HCT116 (cell line): ENCODE measurements at regions not wholly inside any gene's neighbourhood (a gene's known extent, or its start where the extent isn't known, plus 50 kb on each side); places are given as distances from the start of the nearest gene placed in this dataset.

Experiments
- ATAC-seq: fragments of 200-7000 bp; cut with Tn5 transposase; 2 replicates; pipeline ENCODE4 v1.9.1; 2020; ENCODE audit warnings: mild to moderate bottlenecking, moderate library complexity
- BruUV-seq: library from RNA; stranded (reverse); fragments of 400-500 nt; replicated peaks from 2 replicates; lab custom pipeline; 2021; lab: Mats Ljungman, UMichigan
- CTCF ChIA-PET: fragments of 300-600 bp; sonication (Branson Sonifier 250); formaldehyde crosslinking; loops from one replicate; lab custom pipeline; 2021; ENCODE audit warnings: antibody characterized with exemption; lab: Charles Lee
- POLR2A ChIA-PET: fragments of 300-600, 350-600 bp; sonication (Branson Sonifier 250); formaldehyde crosslinking; loops from one replicate; lab custom pipeline; 2021; ENCODE audit warnings: antibody characterized with exemption; lab: Charles Lee
- RAD21 ChIA-PET, 2 experiments: fragments of 300-600 bp; sonication (Branson Sonifier 250); formaldehyde crosslinking; loops; one replicate each; lab custom pipeline; 2023; ENCODE audit warnings: low total read pairs in 2 of 2; ENCODE audit not compliant: uncharacterized antibody in 2 of 2, unreplicated experiment in 2 of 2, low non-redundant PET in 1 of 2; lab: Charles Lee
- DNase-seq: peaks from one replicate; pipeline ENCODE4 v3.0.0-alpha.2; 2010; ENCODE audit warnings: low read depth, low spot score
- H2AFZ ChIP-seq: fragments of 200-600 bp; shearing (Covaris generic), sonication (generic); 2 replicates; pipeline ENCODE4 v1.6.1; 2017; ENCODE audit warnings: low read depth, mixed run types, mixed read lengths, antibody characterized with exemption, low read length; ENCODE audit not compliant: poor library complexity, severe bottlenecking
- H3K27ac ChIP-seq: 2 replicates; pipeline ENCODE4 v1.5.1; 2012; ENCODE audit warnings: low read depth, low read length
- H3K27me3 ChIP-seq: fragments of 200-600 bp; sonication (generic); 2 replicates; pipeline ENCODE4 v1.6.1; 2016; ENCODE audit warnings: mixed run types, low read length, mixed read lengths; ENCODE audit not compliant: insufficient read depth
- H3K36me3 ChIP-seq, 2 experiments: fragments of 200-500 bp in 1 of 2; fragments of 200-600 bp in 1 of 2; sonication (Bioruptor generic) in 1 of 2; sonication (generic) in 1 of 2; 2 replicates each; pipeline versions ENCODE4 v1.5.1 to v1.6.1; 2014 to 2016; ENCODE audit warnings: low read length in 2 of 2, inconsistent platforms in 1 of 2, mixed read lengths in 1 of 2, mixed run types in 1 of 2; ENCODE audit not compliant: insufficient read depth in 2 of 2, control insufficient read depth in 1 of 2
- H3K4me1 ChIP-seq, 2 experiments: fragments of 200-600 bp in 1 of 2; sonication (generic) in 1 of 2; 2 replicates each; pipeline versions ENCODE4 v1.5.1 to v1.6.1; 2012 to 2017; ENCODE audit warnings: low read length in 2 of 2, inconsistent platforms in 1 of 2, mild to moderate bottlenecking in 1 of 2, mixed read lengths in 1 of 2, mixed run types in 1 of 2, moderate library complexity in 1 of 2; ENCODE audit not compliant: insufficient read depth in 2 of 2, control insufficient read depth in 1 of 2
- H3K4me2 ChIP-seq: fragments of 200-600 bp; sonication (generic); 2 replicates; pipeline ENCODE4 v1.6.1; 2017; ENCODE audit warnings: mixed run types, low read length, mixed read lengths
- H3K4me3 ChIP-seq, 2 experiments: fragments of 200-600 bp in 1 of 2; sonication (generic) in 1 of 2; replicated peaks in 1 of 2; 2 replicates each; pipeline ENCODE4 v1.5.1; 2011 to 2016; ENCODE audit warnings: low read length in 2 of 2, control low read depth in 1 of 2, low read depth in 1 of 2, mild to moderate bottlenecking in 1 of 2, mixed read lengths in 1 of 2, mixed run types in 1 of 2
- H3K79me2 ChIP-seq: fragments of 200-600 bp; sonication (generic); 2 replicates; pipeline ENCODE4 v1.6.1; 2017; ENCODE audit warnings: mild to moderate bottlenecking, mixed run types, low read length, moderate library complexity, mixed read lengths; ENCODE audit not compliant: insufficient read depth
- H3K9ac ChIP-seq: fragments of 200-600 bp; sonication (generic); 2 replicates; pipeline ENCODE4 v1.6.1; 2016; ENCODE audit warnings: low read length, mixed read lengths
- H3K9me2 ChIP-seq: fragments of 200-600 bp; sonication (generic), shearing (Covaris generic); 2 replicates; pipeline ENCODE4 v1.6.1; 2017; ENCODE audit warnings: mixed run types, mild to moderate bottlenecking, moderate library complexity; ENCODE audit not compliant: insufficient read depth
- H3K9me3 ChIP-seq, 2 experiments: fragments of 200-500 bp in 1 of 2; fragments of 200-600 bp in 1 of 2; sonication (Bioruptor generic) in 1 of 2; sonication (generic) in 1 of 2; 2 replicates each; pipeline ENCODE4 v1.6.1; 2014 to 2017; ENCODE audit warnings: low read length in 2 of 2, mixed read lengths in 2 of 2, inconsistent platforms in 1 of 2, low read depth in 1 of 2, mild to moderate bottlenecking in 1 of 2, mixed run types in 1 of 2, moderate library complexity in 1 of 2; ENCODE audit not compliant: control insufficient read depth in 1 of 2, insufficient read depth in 1 of 2
- H4K20me1 ChIP-seq: fragments of 200-600 bp; sonication (generic), shearing (Covaris generic); 2 replicates; pipeline ENCODE4 v1.6.1; 2017; ENCODE audit warnings: mixed run types, mild to moderate bottlenecking, moderate library complexity; ENCODE audit not compliant: insufficient read depth
- CBX3 ChIP-seq: IDR thresholded peaks from 2 replicates; pipeline ENCODE4 v1.6.1; 2012; ENCODE audit warnings: low read depth
- CEBPB ChIP-seq: IDR thresholded peaks from 2 replicates; pipeline ENCODE4 v1.6.1; 2012; ENCODE audit warnings: low read depth
- ELF1 ChIP-seq: IDR thresholded peaks from 2 replicates; pipeline ENCODE4 v1.6.1; 2012; ENCODE audit warnings: low read depth, borderline replicate concordance
- EZH2 ChIP-seq: fragments of 200-600 bp; sonication (generic); IDR thresholded peaks from 2 replicates; pipeline ENCODE4 v1.6.1; 2017; ENCODE audit warnings: antibody characterized with exemption, mixed run types
- EZH2phosphoT487 ChIP-seq: fragments of 200-600 bp; IDR thresholded peaks from 2 replicates; pipeline ENCODE4 v1.6.1; 2018; ENCODE audit warnings: antibody characterized with exemption, borderline replicate concordance
- JUND ChIP-seq: IDR thresholded peaks from 2 replicates; pipeline ENCODE4 v1.6.1; 2012
- POLR2AphosphoS5 ChIP-seq: IDR thresholded peaks from 2 replicates; pipeline ENCODE4 v1.6.1; 2011; ENCODE audit warnings: mild to moderate bottlenecking, low read depth, low read length, moderate library complexity
- RAD21 ChIP-seq: IDR thresholded peaks from 2 replicates; pipeline ENCODE4 v1.6.1; 2012; ENCODE audit warnings: low read depth, mild to moderate bottlenecking
- REST ChIP-seq: IDR thresholded peaks from 2 replicates; pipeline ENCODE4 v1.6.1; 2012; ENCODE audit warnings: low read depth
- SIN3A ChIP-seq: IDR thresholded peaks from 2 replicates; pipeline ENCODE4 v1.6.1; 2012; ENCODE audit warnings: low read depth
- SP1 ChIP-seq: IDR thresholded peaks from 2 replicates; pipeline ENCODE4 v1.6.1; 2012; ENCODE audit warnings: low read depth
- TCF7L2 ChIP-seq: IDR thresholded peaks from 2 replicates; pipeline ENCODE4 v1.7.0; 2011; ENCODE audit warnings: borderline replicate concordance, inconsistent platforms; ENCODE audit not compliant: insufficient read depth, insufficient read length; ENCODE audit errors: extremely low read depth
- ZBTB33 ChIP-seq: IDR thresholded peaks from 2 replicates; pipeline ENCODE4 v1.6.1; 2011; ENCODE audit warnings: mild to moderate bottlenecking, low read length, moderate library complexity; ENCODE audit not compliant: insufficient replicate concordance; ENCODE audit errors: extremely low read depth
- ZFX ChIP-seq: fragments of 450-650 bp; IDR thresholded peaks from 2 replicates; pipeline ENCODE4 v1.6.1; 2017
- ZNF274 ChIP-seq: fragments of 200-500 bp; sonication (Bioruptor generic); IDR thresholded peaks from 2 replicates; pipeline ENCODE4 v1.6.1; 2014; ENCODE audit warnings: mild to moderate bottlenecking, low read depth, low read length, inconsistent platforms
- intact Hi-C: fragments of 100-400 bp; cut with micrococcal nuclease; formaldehyde crosslinking; loops from 2 replicates; pipeline ENCODE4 v1.10.0; 2022
- TF ChIP-seq, protein P1 (sequence below), 3 experiments: fragments of 200-600 bp in 1 of 3; sonication (generic) in 1 of 3; IDR thresholded peaks in 2 of 3; conservative IDR thresholded peaks in 1 of 3; 2 replicates each; pipeline ENCODE4 v1.5.1; 2012 to 2017; ENCODE audit warnings: low read depth in 2 of 3, low read length in 2 of 3, antibody characterized with exemption in 1 of 3, borderline replicate concordance in 1 of 3, control low read depth in 1 of 3, mild to moderate bottlenecking in 1 of 3, mixed read lengths in 1 of 3, mixed run types in 1 of 3, moderate library complexity in 1 of 3; ENCODE audit not compliant: insufficient read depth in 1 of 3
- TF ChIP-seq, protein P2 (sequence below): IDR thresholded peaks from 2 replicates; pipeline ENCODE4 v1.6.1; 2012
- TF ChIP-seq, protein P3 (sequence below): IDR thresholded peaks from 2 replicates; pipeline ENCODE4 v1.6.1; 2012

- CTCF ChIA-PET = no interaction called here
- intact Hi-C loops = loop anchor here (5.0 to 10.0 kb wide), 2 partner anchors 239 to 413 kb away; no protein-coding TSS in a partner anchor
- no TSS peak for BruUV-seq
Measured at GRCh38 chr1:79255421-79255820, 248.9 kb upstream of the ADGRL4 start.

More at GRCh38 chr1:79255421-79255820, 248.9 kb upstream of the ADGRL4 start:
- Histone ChIP-seq H3K9me3 (no peaks in the 10 kb centered on the region), H3K4me2 (no peak overlapping the region), H3K9me2 (no peaks in the 10 kb centered on the region), H3K27me3 (no peaks in the 10 kb centered on the region), H4K20me1 (no peaks in the 10 kb centered on the region), H3K36me3 (no peaks in the 10 kb centered on the region), H2AFZ (no peak overlapping the region), H3K9ac (no peak overlapping the region), H3K79me2 (no peaks in the 10 kb centered on the region), H3K4me3 (no peak overlapping the region), H3K4me1 (no peaks in the 10 kb centered on the region), H3K27ac (no peak overlapping the region)
- DNase-seq = no peak
- TF ChIP-seq TCF7L2 (no peak), JUND (no peak), CEBPB (no peak), RAD21 (no peak), EZH2 (no peak), POLR2AphosphoS5 (no peak), ZBTB33 (no peak), SIN3A (no peak), EZH2phosphoT487 (no peak), SP1 (no peak), ELF1 (no peak), ZFX (no peak), ZNF274 (no peak), CBX3 (no peak), REST (no peak)
- TF ChIP-seq, protein P1, sequence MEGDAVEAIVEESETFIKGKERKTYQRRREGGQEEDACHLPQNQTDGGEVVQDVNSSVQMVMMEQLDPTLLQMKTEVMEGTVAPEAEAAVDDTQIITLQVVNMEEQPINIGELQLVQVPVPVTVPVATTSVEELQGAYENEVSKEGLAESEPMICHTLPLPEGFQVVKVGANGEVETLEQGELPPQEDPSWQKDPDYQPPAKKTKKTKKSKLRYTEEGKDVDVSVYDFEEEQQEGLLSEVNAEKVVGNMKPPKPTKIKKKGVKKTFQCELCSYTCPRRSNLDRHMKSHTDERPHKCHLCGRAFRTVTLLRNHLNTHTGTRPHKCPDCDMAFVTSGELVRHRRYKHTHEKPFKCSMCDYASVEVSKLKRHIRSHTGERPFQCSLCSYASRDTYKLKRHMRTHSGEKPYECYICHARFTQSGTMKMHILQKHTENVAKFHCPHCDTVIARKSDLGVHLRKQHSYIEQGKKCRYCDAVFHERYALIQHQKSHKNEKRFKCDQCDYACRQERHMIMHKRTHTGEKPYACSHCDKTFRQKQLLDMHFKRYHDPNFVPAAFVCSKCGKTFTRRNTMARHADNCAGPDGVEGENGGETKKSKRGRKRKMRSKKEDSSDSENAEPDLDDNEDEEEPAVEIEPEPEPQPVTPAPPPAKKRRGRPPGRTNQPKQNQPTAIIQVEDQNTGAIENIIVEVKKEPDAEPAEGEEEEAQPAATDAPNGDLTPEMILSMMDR (IDR thresholded peaks at IDR 0.05 in 2 of 3, conservative IDR thresholded peaks at IDR 0.05 in 1 of 3; ENCODE audit: borderline replicate concordance in 1 of 3, insufficient read depth in 1 of 3, low read depth in 2 of 3, low read length in 2 of 3) = no peak
- TF ChIP-seq, protein P2, sequence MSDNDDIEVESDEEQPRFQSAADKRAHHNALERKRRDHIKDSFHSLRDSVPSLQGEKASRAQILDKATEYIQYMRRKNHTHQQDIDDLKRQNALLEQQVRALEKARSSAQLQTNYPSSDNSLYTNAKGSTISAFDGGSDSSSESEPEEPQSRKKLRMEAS = no peak
- TF ChIP-seq, protein P3, sequence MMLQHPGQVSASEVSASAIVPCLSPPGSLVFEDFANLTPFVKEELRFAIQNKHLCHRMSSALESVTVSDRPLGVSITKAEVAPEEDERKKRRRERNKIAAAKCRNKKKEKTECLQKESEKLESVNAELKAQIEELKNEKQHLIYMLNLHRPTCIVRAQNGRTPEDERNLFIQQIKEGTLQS = no peak
- no peak for ATAC-seq
- ChIA-PET POLR2A (no interaction called here), RAD21 (no interaction called here)
